OCI-LY7 (cell line): ENCODE measurements at regions not wholly inside any gene's neighbourhood (a gene's known extent, or its start where the extent isn't known, plus 50 kb on each side); places are given as distances from the start of the nearest gene placed in this dataset.

ENCODE experiments used
- EZH2phosphoT487 ChIP-seq: fragments of 200-600 bp; sonication (generic); IDR thresholded peaks from 2 replicates; pipeline ENCODE4 v1.6.1; 2018; ENCODE audit warnings: low read depth, borderline replicate concordance, mild to moderate bottlenecking, mixed run types, antibody characterized with exemption, low read length, moderate library complexity, mixed read lengths
- TF ChIP-seq, protein P1 (sequence below): fragments of 200-600 bp; sonication (generic); conservative IDR thresholded peaks from 2 replicates; pipeline ENCODE4 v1.5.1; 2014; ENCODE audit warnings: mild to moderate bottlenecking, antibody characterized with exemption, low read length, moderate library complexity, mixed read lengths

DNA sequence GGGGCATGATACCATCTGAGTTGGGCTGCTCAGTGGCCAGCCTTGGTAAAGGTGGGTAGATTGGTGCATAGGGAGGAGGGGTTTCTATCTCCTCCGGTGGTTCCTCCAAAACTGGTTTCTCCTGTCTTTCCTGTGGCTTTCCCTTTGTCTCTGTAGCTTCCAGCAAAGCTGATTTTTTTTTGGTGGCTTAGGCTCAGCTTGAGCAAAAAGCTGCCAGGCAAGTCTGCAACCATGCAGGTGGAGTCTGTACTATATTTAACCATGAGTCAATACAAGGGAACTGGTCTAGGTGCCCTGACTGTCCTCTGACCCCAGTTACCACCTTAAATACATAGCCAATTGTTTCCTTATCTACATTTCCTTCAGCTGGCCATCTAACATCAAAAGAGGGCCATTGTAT is 64.0 kb upstream of the ZNF681 start:
- TF ChIP-seq EZH2phosphoT487: no peak
- TF ChIP-seq, protein P1, sequence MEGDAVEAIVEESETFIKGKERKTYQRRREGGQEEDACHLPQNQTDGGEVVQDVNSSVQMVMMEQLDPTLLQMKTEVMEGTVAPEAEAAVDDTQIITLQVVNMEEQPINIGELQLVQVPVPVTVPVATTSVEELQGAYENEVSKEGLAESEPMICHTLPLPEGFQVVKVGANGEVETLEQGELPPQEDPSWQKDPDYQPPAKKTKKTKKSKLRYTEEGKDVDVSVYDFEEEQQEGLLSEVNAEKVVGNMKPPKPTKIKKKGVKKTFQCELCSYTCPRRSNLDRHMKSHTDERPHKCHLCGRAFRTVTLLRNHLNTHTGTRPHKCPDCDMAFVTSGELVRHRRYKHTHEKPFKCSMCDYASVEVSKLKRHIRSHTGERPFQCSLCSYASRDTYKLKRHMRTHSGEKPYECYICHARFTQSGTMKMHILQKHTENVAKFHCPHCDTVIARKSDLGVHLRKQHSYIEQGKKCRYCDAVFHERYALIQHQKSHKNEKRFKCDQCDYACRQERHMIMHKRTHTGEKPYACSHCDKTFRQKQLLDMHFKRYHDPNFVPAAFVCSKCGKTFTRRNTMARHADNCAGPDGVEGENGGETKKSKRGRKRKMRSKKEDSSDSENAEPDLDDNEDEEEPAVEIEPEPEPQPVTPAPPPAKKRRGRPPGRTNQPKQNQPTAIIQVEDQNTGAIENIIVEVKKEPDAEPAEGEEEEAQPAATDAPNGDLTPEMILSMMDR: no peak
